Kidney tubule cell (primary cell): ENCODE measurements at regions not wholly inside any gene's neighbourhood (a gene's known extent, or its start where the extent isn't known, plus 50 kb on each side); places are given as distances from the start of the nearest gene placed in this dataset.
"Not testable (repeated sequence)": the region's sequence is repeated elsewhere in the genome, so short reads cannot be mapped to it uniquely, and the experiment has no call there.

Experiments used
- DNase-seq: peaks from one replicate; pipeline ENCODE4 v3.0.0-alpha.2; 2018; ENCODE audit warnings: low spot score

GRCh38 chr1:30090162-30090820 lies 633.1 kb downstream of the MATN1 start:
- DNase-seq: no peak

- DNase-seq: peak; percentile 12
Measured at GRCh38 chr1:30089024-30089430, 634.4 kb downstream of the MATN1 start.

GRCh38 chr1:30088594-30088993 lies 634.8 kb downstream of the MATN1 start:
- no peak for DNase-seq

- peak; percentile 22 for DNase-seq
Measured at GRCh38 chr1:30087465-30087864, 635.9 kb downstream of the MATN1 start.

DNA sequence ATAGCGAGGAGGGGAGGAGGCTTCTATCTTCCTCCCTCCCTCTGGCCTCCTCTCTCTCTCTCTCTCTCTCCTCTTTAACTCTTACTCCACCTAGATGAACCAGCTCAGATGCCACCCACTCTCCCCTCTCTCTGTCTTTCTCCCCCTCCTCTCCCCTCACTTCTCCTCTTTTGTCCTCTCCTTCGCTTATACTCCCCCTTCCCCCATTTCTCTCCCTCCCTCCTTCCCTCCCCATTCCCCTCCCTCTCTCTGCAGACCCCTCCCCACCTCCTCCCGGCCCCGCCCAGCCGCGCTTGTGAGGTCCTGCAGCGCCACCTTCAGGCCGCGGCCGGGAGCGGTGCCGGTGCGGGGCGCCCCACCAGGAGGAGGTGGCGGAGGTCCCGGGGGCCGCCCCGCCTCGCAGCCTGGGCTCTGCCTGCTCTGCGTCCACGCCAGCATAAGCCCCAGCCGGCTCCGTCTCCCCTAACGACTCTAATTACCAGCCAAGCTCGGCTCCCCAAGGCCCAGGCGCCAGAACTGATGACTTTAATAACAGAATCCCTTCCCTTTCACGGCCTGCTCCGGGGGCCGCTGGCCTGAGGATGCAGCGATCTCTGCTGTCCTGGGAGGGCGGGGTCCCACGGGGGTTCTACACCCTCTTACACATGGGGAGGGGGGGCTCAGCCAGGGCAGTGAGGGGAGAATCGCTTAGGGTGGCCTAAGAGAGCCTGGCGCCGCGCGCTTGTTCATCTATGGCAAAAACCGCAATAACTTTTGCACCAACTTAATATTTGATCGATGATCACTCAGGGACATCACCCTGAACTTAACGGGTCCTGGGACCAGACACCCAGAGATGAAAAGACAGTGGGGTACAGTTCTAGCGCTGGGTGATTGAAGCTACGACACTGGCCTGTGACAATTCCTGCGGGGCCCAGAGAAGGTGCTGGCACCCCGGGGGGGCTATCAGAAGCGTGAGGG lies 637.3 kb downstream of the MATN1 start:
- DNase-seq: peak; percentile 39

DNA sequence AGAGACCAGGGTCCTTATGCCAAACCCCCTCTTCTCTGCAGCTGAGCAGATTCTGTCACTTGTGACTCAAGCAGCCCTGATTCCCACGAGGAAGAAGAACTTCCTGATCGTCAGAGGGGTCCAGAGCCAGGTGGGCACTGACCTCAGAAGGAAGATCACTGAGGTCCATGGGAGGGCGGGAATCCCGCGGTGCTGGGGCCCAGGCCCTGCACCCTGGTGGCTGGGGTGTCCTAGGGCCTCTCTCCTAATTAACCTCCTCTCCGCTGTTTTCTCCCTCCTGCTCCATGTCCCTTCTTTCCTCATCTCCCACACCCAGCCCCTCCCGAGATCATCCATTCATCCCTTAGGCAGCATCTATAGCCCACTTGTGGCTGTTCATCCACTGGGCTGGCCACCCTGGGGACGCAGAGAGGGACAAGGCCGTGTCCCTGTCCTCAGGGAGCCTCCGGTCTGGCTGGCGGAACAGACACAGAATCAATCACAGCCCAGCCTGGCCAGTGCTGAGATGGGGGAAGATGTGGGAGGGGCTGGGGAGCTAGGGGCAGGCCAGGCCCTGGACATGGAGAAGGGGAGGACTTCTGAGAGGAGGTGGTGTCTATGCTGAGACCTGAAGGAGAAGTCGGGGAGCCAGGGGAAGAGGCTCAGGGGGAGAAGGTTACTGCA lies 638.3 kb downstream of the MATN1 start:
- DNase-seq: no peak

GRCh38 chr1:30083800-30084464 lies 639.5 kb downstream of the MATN1 start:
- DNase-seq: peak; percentile 86

DNA sequence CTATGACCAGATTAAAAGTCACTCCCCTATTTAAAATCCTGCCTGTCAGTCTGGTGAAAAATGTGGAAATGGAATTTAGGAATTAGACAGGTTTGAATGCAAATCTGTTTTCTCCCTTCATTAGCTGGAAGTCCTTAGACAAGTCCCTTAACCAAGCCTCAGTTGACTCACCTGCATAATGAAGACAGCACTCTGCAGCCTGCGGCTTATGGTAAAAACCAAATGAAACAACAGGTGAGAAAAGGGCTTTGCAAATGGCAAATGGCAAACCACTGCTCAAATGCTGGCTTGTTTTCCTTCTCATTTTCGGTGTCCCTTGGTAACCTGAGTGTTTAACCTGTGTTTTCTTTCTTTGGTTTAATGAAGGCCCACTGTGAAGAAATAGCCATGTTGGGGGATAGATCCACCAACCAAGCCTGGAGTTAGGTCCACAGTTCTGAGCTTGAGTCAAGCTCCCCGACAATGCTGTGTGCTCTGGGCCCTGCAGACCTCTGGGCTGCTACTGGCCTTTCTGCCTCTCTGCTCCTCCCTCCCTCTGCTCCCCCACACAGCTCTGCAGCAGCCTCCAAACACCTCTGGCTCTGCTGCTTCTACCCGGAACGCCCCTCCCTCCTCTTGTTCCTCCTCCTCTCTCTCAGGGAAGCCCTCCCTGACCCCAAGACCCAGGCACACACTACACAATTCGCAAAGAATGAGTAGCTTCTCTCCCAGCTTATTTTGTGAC lies 641.8 kb downstream of the MATN1 start:
- DNase-seq: no peak

GRCh38 chr1:30075916-30076315 lies 647.5 kb downstream of the MATN1 start:
- DNase-seq: not testable (repeated sequence)

DNA sequence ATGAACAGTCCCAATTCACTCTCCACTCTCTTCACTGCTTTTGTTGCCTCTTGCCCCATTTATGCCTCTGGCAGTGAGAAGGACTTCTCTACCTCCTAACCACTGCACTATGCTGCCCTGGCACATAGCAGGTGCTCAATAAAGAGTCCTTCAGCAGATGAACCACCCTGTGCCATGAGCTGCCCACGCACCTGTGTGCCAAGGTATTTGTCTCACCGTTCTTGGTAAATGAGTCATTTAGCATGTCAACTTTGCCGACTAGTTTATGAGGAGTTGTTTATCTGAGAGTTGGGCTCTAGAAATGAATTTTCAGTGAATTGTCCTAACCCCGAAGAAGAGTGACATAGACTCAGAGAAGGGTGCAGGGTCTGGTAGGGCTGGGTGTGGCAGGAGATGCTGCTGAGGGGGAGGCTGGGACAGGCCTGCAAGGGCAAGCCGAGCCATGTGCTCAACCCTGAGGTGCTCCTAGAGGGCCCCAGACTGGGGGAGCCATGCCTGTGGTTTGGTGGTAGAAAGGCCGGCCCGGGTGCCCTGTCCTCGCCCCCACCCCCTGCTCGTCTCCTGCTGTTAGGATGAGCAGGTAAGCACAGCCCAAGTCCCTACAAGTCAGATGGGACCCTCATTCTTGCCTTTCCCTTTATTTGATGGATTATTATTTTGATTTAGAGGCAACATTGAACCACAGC lies 654.5 kb downstream of the MATN1 start:
- no peak for DNase-seq

DNA sequence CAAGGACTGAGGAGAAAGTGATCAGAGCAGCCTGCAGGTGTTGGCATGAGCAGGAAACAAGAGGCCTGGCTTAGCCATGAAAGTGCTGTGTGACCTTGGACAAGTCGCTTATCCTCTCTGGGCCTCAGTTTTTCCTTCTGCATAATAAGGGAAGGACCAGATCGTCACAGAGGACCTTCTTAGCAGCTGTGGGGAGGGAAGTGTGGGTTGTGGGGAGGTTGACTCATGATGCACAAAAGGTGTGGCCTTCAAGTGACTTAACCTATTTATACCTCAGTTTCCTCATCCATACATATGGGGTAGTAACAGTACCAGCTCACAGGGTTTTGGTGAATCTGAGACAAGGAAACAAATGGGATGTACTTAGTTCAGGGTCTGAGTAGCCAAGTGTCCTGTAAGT lies 658.8 kb downstream of the MATN1 start:
- no peak for DNase-seq

GRCh38 chr1:30063621-30064280 lies 659.6 kb downstream of the MATN1 start:
- no peak for DNase-seq

GRCh38 chr1:30061292-30062220 lies 661.8 kb downstream of the MATN1 start:
- no peak for DNase-seq

DNA sequence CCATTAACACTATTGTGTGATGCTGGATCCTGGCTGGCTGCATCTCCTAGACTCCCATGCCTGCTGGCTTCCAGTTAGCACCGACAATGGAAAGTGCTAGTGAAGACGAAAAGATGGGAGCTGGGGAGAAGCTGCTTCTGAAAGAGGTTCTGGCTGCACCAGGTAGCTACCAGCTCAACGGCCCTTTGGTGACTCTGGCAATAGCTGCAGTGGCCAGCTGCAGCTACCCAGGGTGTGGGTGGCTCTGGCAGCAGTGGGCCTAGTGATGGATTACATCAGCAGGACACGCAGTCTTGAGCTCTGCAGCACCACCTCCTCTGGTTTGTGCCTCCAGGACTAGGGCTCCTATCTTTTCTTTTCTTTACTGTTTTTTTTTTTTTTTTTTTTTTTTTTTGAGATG lies 662.6 kb downstream of the MATN1 start:
- DNase-seq: no peak

DNA sequence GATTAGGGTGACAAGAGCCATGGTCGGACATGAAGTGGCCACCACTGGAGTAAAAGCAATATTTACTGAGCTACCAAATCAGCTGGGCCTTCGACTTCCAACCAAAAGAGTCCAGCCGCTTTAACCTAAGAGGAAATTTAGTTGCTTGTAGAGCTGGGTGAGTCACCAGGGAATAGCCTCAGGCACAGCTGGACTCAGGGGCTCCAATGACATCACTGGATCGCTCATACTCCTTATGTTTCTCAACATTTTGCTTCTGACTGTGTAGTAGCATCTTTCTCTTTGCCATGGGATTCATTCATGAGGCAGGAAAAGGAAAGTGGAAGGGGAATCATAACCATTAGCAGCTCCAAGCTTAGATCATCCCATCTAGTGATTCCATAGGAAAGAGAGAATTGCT lies 664.4 kb downstream of the MATN1 start:
- peak; percentile 92 for DNase-seq

- DNase-seq: no peak
Measured at GRCh38 chr1:30054126-30054525, 669.3 kb downstream of the MATN1 start.

DNA sequence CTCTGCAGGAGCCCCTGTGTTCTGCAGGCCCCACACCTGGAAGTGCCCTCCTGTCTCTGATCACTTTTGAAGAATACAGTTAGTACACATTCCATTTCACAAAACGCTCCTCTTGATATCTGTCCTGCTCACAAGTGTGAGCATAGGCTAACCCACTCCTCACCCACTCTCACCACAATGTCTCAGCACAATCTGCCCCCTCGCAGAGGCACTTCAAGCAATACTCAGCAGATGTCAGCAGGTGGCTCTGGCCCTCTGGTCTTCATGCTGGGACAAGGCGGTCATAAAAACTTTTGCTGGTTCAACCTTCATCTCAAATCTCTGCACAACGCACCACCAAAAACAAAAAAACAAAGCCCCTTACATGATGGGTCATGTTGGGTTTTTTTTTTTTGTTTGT lies 671.2 kb downstream of the MATN1 start:
- DNase-seq: no peak

DNA sequence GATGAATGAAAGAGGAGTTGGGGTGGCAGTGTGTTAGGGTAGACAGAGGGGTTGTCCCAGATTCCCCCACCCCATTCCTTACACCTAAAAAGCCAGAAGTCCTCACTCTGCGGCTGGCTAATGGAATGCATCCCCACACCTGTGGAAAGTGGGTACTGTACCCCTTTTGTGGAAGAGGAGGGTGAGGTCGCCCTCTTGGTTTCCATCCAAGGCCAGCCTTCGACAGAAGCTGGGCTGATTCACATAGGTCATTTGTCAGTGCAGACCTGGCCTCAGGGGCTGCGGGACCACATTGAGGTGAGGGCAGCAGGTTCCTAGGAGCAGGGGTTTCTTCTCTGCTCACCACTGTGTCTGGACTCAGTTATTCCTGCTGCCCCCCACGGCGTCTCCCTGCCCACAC lies 671.6 kb downstream of the MATN1 start:
- no peak for DNase-seq

DNA sequence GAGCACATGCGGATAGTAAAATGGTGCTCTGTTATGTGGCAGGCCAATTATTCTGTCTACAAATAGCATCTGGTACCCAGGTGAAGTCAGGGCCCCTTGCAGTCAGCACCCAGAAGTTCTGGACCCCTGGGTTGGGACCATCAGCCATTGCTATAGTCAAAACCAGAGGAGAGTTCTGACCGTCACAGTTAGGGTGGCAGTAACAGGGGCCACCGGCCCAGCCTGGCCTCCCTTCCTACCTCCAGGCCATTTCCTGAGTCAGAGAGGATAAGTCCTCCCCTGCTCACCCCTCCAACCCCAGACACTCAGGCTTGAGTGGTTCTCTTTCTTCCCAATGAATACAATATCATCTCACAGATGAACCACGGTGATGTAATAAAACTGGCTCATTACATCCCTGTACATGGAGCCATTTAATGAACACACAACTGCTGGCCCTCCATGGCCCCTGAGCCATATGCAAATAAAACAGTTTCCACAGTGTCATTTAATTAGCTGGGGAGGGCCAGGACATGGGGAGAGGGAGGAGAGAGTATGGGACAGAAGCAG lies 673.6 kb downstream of the MATN1 start:
- DNase-seq: no peak
